Dedifferentiated amniotic fluid mesenchymal stem cell (primary cell): ENCODE measurements at regions not wholly inside any gene's neighbourhood (a gene's known extent, or its start where the extent isn't known, plus 50 kb on each side); places are given as distances from the start of the nearest gene placed in this dataset.

Experiments
- DNase-seq: peaks from one replicate; pipeline ENCODE4 v3.0.0-alpha.2; 2016; ENCODE audit errors: extremely low spot score

DNA sequence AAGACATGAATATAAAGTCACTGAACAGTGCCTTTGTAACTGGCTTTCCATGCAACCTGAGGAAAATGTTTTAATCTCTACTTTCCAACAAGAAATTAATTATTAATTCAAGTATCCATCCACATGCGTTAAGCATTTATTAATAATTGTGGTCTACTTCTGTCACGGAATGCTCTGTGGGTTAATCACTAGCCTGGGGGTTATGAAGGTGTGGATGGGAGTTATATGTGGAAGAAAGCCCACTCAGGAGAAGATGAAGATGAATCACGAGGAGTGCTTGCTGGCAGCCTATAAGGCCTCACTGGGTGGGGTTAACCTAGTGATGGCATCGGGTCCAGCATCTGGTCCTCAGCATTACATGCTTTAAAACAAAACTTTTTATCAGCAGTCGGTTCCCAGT, 99.5 kb upstream of the AVPR1A start:
- DNase-seq = no peak

DNA sequence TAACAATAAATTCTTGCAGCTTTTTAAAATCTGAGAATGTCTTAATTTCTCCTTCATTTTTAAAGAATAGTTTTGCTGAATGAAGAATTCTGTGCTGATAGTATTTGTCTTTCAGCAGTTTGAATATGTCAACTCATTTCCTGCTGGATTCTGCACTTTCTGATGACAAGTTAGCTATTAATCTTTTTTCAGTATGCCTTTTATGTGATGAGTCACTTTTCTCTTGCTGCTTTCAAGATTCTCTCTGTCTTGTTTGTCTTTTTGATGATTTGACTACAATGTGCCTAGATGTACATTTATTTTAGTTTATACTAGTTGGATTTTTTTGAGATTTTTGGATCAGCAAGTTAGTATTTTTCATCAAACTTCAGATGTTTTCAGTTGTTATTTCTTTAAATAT, 87.9 kb upstream of the AVPR1A start:
- DNase-seq = no peak

DNA sequence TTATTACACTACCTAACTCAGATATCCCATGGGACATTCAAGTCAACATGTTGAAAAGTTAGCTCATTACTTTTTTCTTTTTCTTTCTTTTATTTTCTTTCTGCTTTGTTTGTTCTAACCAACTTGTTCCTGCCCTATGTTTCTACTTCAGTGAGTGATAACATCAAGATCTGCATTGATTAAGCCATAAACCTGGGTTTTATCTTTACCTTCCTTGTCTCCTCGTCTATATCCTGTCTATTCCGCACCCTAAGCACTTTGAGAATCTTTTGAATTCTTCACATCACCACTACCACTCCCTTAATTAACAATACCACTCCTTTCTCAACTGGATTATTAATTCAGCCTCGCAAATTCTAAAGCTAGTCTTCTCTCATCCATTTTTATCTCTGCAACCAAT, 81.9 kb upstream of the AVPR1A start:
- no peak for DNase-seq

DNA sequence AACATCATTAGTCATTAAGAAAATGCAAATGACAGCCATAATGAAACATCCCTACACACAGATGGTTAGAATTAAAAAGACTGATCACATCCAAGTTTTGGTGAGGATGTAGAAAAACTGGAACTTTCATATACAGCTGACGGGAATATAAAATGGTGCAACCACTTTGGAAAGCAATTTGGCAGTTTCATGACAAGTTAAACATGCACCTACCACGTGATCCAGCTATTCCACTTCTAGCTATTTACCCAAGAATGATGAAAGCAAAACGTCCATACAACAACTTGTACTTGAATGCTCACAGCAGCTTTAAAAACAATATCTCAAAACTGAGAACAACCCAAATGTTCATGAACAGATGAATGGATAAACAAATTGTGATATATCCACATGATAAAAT, 77.9 kb upstream of the AVPR1A start:
- no peak for DNase-seq

DNA sequence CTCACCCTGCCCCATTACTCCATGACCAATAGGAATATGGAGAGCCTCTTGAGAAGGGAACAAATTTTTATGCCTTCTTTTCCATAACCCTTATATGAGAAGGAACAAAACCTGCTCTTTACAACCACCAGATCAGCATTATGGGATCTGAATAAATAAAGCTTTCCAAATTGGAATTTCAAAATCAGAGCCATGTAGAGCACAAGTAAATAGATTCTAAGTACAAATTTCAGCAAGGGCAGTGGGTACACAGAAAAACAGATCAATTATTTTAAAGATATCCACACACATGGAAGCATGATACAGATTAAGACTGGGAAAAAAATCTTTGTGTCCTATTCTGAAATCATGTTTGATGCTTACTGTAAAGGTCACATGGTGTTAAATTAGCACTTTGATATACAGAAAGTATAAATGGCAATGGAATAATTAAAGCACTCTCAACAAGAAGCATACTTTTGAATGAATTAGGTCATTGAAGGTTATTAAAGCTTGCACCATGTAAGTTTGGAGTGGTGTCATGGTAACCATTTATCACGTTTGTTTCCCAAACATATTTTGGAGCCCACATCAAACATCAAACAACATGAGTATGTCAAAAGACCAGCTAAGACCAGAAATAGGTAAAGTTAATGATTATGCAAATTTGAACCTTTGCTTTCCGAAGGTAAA, 75.9 kb upstream of the AVPR1A start:
- no peak for DNase-seq

DNA sequence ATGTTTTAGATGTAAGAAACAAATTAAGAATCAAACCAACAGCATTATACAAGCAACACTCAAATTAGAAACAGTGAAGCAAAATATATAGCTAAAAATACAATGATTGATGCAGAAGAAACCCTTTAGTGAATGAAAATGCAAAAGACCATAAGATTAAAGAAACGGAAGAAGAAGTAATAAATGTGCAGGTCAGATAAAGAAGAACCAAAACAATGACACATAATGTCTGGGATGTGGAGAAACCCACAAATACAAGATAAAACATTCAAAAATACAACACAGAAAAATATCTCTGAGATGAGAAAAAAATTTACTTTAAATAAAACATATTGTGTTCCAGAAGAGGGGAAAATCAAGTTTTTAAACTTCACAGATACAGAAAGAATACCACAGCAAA, 73.4 kb upstream of the AVPR1A start:
- no peak for DNase-seq

DNA sequence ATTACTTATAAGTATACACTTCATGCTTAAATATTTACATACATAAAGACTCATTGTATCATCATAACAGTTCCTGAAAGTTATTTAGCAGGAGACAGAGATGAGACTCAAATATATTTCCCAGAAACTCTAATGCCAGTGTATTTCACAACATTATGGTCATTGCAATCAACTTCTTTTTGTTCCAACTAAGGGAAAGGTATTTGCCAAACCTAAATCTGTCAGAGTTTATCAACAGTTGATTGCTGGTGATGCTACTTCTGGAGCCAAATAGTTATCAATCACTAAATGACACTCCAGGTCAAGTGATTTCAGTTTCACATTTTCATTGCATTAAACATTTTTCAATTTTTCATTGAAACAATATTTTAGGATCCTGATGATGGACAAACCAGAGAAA, 72.1 kb upstream of the AVPR1A start:
- DNase-seq = no peak

DNA sequence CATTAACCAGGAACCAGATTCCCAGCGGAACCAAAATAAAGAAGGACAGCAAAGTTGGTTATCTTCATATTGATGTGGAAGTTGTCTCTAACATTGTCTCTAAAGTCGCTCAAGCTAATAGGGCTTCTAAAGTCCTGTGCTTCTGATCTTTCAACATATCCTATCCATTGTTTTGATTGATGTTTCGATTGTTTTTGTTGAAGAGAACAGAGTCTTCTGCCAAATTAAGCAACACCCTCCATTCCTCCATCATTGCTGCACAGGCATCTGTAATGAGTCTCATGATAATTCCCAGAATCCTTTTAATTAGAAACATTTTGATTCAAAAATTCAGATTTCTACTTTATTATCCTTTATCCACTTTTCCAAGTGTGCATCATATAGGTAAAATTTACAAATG, 71.6 kb upstream of the AVPR1A start:
- DNase-seq = no peak

DNA sequence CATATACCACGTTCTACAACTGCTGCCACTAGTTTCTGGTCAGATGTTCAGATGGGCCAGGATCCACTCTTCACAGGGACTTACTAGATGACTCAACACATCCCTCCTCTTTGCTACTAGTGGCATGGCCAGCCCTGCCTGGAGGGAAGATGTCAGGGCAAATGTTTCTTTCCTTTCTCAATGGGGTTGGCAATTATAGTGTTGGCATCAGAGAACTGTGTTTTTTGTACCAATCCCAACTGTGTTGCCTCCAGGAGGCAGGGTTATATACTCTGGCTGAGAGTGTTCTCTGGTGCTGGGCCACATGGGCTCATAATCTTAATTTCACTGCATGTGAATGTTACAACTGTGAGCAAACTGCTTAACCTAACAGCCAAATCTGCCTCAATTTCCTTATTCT, 69.9 kb upstream of the AVPR1A start:
- no peak for DNase-seq

DNA sequence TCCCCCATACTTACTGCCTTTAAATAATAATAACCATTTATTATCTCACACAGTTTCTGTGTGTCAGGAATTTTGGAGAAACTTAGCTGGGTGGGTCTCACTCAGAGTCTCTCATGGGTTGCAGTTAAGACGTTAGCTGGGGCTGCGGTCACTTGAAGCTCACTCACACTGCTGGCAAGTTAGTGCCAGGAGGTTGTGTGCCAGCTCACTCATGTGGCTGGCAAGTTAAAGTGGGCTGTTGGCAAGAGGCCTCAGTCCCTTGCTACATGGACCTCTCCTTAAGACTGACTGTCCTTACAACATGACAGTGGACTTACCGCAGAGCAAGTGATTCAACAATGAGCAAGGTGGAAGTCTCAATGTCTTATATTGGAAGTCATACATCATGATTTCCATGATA, 61.3 kb upstream of the AVPR1A start:
- no peak for DNase-seq

DNA sequence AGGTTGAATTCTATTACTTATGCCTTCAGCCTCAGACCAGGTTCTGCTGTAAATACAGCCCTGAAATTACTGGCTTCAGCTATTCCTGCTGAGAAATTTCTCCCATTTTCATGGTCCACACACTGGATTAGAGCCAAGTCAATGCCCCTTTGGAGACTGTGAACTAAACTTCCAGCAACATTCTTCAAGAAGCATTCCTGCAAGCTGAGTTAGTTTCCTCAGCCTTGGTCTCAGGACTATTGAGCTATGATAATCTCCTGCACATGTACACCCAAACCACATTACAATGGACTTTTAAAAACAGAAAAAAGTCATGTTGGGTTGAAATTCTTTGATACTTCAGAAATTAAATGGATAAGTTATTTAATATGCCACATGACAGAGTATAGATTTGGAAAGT, 58.0 kb upstream of the AVPR1A start:
- DNase-seq = no peak

DNA sequence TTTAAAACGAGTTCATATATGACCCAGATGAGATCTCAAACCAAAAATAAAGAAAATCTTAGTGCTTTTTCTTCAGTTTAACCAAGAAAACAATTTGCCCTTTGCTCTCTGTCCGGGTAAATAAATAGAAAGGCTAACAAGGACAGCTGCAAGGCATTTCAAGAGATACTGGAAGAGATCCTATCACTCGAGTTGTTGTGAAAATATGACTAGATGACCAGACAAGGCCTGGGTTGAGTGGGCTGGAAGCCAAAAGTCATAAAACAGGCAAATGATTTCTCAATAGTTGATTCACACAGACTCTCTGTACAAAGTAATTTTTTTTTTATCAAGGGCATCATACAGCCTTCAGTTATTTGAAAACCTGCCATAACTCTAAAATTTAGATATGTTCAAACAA, 55.9 kb upstream of the AVPR1A start:
- DNase-seq = no peak

DNA sequence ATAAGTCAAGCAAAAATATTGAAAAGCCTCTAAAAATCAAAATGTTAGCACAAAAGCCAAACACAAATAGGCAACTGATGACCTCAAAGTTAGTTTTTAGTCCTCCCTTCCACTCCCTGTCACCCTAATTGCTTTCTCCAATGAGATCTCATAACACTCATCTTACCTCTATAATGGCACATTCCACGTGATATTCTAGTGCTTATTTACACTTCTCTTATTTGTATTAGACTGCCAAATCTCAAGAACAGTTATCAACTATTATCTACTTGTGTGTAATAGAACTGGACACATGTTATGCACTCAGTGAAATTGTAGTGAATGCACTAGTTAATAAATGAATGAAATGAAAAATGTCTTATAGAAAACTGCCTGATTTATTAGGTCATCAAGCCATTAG, 55.5 kb upstream of the AVPR1A start:
- no peak for DNase-seq
